Esophagus squamous epithelium (tissue), 4 donors: ENCODE measurements at regions not wholly inside any gene's neighbourhood (a gene's known extent, or its start where the extent isn't known, plus 50 kb on each side); places are given as distances from the start of the nearest gene placed in this dataset.

Experiments
- POLR2A ChIP-seq, 4 donors: fragments of 450-650 bp; IDR thresholded peaks; one replicate each; pipeline ENCODE4 v1.6.1; 2017; ENCODE audit warnings: antibody characterized with exemption in 4 of 4, mild to moderate bottlenecking in 4 of 4, moderate library complexity in 3 of 4
- TF ChIP-seq, protein P1 (sequence below), 6 experiments: fragments of 450-650 bp in 4 of 6; fragments of 200-600 bp in 2 of 6; sonication (generic) in 2 of 6; IDR thresholded peaks; one replicate each; pipeline ENCODE4 v1.5.1; 2016 to 2019; ENCODE audit warnings: antibody characterized with exemption in 6 of 6, mild to moderate bottlenecking in 4 of 6, moderate library complexity in 4 of 6

DNA sequence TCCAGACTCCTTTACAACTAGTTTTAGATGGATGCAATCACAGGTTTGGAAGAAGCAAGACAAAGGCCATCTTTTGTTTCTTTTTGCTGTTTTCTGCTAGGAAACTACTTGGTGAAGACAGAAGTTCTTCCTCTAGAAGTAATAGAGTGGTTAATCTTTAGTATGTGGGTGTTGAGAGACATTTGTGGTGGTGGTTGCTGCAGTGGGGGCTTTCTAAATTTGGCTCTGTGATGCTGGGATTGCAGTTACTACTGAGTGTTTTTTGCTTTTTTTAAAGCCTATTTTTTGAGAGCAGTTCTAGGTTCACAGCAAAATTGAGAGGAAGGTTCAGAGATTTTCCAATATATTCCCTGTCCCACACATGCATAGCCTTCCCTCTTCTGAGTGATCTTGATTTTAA is 120.0 kb downstream of the AASDHPPT start:
- TF ChIP-seq, protein P1, sequence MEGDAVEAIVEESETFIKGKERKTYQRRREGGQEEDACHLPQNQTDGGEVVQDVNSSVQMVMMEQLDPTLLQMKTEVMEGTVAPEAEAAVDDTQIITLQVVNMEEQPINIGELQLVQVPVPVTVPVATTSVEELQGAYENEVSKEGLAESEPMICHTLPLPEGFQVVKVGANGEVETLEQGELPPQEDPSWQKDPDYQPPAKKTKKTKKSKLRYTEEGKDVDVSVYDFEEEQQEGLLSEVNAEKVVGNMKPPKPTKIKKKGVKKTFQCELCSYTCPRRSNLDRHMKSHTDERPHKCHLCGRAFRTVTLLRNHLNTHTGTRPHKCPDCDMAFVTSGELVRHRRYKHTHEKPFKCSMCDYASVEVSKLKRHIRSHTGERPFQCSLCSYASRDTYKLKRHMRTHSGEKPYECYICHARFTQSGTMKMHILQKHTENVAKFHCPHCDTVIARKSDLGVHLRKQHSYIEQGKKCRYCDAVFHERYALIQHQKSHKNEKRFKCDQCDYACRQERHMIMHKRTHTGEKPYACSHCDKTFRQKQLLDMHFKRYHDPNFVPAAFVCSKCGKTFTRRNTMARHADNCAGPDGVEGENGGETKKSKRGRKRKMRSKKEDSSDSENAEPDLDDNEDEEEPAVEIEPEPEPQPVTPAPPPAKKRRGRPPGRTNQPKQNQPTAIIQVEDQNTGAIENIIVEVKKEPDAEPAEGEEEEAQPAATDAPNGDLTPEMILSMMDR (IDR thresholded peaks at IDR 0.05) = no peak
- TF ChIP-seq POLR2A (IDR thresholded peaks at IDR 0.05) = no peak
